ENCODE measurements at regions not wholly inside any gene's neighbourhood (a gene's known extent, or its start where the extent isn't known, plus 50 kb on each side); places are given as distances from the start of the nearest gene placed in this dataset.
"Not testable (repeated sequence)": the region's sequence is repeated elsewhere in the genome, so short reads cannot be mapped to it uniquely, and the experiment has no call there.

DNA sequence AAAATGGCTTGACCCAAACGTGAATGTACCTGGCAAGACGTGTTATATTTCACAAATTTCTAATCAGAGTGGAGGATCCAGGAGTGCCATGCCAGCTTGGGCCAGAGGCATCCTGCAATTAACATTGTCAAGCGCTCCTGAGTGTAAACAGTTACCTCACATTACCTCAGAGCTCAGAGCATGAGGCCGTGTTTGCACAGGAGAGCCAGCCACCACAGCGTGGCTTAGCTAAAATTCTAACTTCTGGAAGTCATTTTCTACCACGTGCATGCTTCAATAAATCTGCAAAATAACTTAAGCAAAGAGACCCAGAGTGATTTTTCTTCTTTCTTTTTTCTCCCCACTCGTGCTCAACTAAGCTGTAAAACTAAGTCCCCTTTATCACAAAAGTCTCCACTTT, 769.0 kb downstream of the KCNJ2 start:
- DNase-seq (ENCODE audit: low read depth), result no peak

GRCh38 chr17:70945386-70945785, 776.1 kb downstream of the KCNJ2 start:
- DNase-seq (ENCODE audit: low read depth), result no peak

DNA sequence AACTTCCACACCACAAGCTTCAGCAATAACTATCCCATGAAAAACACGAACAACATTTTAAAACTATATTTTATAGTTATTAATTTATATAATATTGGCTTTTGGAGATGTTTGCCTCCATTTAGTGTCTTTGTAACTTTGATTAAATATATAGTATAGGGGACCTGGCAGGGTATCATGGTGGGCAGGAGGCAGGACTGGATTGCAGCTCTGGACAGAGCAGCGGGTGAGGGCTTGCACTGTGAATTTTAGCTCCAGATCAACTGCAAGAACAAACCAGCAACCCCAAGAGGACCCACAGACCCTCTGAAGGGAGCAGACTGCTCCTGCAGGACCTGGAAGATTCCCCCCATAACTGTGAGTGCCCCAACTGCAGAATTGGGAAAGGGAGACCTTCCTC, 777.9 kb downstream of the KCNJ2 start:
- no peak for DNase-seq (ENCODE audit: low read depth)

- no peak for DNase-seq (ENCODE audit: low read depth)
Observed at GRCh38 chr17:70947636-70948565, 778.6 kb downstream of the KCNJ2 start.

DNA sequence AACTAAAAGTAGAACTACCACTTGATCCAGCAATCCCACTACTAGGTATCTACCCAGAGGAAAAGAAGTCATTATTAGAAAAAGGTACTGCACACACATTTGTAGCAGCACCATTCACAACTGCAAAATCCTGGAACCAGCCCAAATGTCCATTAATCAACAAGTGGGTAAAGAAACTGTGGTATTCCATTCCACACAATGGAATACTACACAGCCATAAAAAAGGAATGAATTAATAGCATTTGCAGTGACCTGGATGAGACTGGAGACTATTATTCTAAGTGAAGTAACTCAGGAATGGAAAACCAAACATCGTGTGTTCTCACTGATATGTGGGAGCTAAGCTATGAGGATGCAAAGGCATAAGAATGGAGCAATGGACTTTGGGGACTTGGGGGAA, 783.8 kb downstream of the KCNJ2 start:
- not testable (repeated sequence) for DNase-seq (ENCODE audit: low read depth)

DNA sequence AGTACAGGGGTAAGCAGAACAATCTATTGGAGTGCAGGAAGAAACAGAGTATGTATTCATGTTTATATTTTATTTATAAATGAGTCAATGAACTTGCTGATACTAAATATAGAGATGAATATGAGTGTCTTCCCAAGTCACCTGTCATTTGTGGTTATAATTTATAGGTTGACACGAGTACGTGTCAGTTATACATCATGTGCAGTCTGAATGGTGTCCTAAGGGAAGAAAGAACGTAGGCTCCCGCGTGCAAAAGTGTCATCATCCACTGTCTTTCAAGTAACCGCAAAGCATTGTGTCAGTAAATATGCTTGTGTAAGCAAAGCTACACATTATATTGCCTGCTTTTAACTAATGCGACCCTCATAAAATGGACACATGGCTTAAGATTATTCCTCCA, 786.1 kb downstream of the KCNJ2 start:
- no peak for DNase-seq (ENCODE audit: low read depth)

DNA sequence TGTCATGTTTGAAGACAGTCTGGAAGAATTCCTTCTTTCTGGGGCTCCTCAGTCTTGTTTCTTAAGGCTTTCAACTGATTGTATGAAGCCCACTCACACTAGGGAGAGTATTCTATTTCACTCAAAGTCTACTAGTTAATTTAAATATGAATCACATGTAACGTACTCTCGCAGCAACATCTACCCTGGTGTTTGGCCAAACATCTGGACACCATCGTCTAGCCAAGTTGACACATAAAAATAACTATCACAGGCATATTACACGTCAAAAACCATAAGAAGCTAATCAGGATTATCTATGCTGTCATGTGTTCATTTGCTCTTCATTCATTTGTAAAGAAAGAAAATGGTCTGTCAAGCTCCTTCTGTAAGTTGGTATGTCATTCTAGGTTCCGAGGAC, 787.4 kb downstream of the KCNJ2 start:
- no peak for DNase-seq (ENCODE audit: low read depth)

GRCh38 chr17:70961341-70961740, 792.0 kb downstream of the KCNJ2 start:
- no peak for DNase-seq (ENCODE audit: low read depth)

GRCh38 chr17:70968302-70968701, 799.0 kb downstream of the KCNJ2 start:
- DNase-seq (ENCODE audit: low read depth), result no peak

- DNase-seq (ENCODE audit: low read depth), result no peak
Observed at GRCh38 chr17:70969521-70970034, 800.2 kb downstream of the KCNJ2 start.

- no peak for DNase-seq (ENCODE audit: low read depth)
Observed at GRCh38 chr17:70976447-70976846, 807.1 kb downstream of the KCNJ2 start.

DNA sequence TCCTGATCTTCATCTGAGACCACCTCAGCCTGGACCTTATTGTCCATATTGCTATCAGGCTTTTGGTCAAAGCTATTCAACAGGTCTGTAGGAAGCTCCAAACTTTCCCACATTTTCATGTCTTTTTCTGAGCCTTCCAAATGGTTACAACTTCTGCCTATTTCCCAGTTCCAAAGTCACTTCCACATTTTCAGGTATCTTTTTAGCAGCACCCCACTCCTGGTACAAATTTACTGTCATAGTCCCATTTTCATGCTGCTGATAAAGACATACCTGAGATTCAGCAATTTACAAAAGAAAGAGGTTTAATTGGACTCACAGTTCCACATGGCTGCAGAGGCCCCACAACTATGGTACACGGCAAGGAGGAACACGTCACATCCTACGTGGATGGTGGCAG, 815.5 kb downstream of the KCNJ2 start:
- DNase-seq (ENCODE audit: low read depth), result no peak

DNA sequence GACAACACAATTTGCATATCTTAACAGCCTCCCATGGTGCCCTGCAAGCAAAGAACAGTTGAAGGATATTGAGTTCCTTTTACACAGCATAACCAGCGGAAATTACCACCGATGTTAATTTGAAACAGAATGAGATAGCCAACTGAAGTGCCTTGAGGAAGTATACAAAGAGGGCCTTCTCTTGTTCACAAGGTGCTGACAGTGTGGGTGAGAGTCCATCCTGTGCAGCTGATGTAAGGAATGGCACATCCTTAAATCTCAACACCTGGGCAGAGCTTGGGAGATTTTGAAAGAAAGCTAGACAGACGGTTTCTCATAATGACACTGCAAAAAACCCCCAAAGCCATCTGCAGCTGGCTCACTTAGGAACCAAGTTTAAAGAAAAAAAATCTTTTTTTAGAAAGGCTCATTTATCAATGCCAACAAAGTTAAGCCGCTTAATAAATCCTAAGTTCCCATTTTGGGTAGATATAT, 818.6 kb downstream of the KCNJ2 start:
- DNase-seq (ENCODE audit: low read depth), result no peak

- DNase-seq (ENCODE audit: low read depth), result no peak
Observed at GRCh38 chr17:70988622-70989021, 819.3 kb downstream of the KCNJ2 start.

GRCh38 chr17:70989280-70989679, 819.9 kb downstream of the KCNJ2 start:
- DNase-seq (ENCODE audit: low read depth), result no peak

- no peak for DNase-seq (ENCODE audit: low read depth)
Observed at GRCh38 chr17:70994194-70994593, 824.9 kb downstream of the KCNJ2 start.

DNA sequence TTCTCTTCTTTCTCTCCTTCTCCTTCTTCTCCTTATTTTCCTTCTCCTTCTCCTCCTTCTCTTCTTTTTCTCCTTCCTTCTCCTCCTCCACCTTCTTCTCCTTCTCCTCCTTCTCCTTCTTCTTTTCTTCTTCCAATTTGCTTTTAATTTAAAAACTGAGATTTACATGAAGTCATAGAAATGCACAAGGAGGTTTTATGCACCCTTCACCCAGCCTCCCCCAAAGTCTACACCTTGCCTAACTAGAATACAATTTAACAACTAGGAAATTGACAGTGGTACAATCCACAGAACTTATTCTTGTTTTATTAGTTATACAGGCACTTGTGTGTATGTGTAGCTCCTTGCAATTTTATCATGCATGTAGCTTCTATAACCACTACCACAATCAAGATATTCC, 826.7 kb downstream of the KCNJ2 start:
- no peak for DNase-seq (ENCODE audit: low read depth)

DNA sequence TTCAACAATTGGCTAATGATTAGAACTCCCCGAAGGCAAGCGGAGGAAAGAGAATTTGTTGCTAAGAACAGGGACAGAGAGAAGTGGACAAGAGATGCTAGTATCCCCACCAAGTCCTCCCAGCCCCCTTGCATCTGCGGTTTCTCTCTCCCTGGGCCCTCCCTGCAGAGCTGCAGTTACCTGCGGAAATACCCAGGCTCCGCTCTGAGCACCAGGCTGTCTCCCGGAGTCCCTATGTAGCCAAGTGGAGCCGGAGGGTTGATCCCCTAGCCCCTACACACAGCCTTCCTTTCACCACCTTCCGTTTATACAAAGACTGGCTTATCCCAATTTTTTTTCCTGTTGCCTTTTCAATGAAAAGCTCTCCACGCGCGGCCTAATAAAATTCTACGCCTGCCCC, 834.4 kb downstream of the KCNJ2 start:
- DNase-seq (ENCODE audit: low read depth), result no peak

DNA sequence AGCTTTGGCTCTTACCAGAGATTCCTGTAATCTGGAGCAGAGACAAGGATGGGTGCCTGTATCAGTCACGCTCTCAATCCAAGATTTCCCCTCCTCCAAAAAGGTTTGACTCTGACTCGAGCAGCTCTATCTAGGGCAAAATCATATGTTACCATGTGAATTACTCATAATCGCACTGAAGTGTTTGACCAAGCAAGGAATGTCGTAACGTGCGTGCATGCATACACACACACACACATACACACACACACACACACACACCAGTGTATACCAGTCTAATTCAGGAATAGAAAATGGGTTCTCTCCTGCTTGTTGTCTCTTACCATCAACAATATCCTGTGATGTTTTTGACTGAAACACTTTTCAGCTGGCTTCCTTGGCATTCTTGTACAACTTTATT, 835.1 kb downstream of the KCNJ2 start:
- no peak for DNase-seq (ENCODE audit: low read depth)

- no peak for DNase-seq (ENCODE audit: low read depth)
Observed at GRCh38 chr17:71011391-71011790, 842.1 kb downstream of the KCNJ2 start.

DNA sequence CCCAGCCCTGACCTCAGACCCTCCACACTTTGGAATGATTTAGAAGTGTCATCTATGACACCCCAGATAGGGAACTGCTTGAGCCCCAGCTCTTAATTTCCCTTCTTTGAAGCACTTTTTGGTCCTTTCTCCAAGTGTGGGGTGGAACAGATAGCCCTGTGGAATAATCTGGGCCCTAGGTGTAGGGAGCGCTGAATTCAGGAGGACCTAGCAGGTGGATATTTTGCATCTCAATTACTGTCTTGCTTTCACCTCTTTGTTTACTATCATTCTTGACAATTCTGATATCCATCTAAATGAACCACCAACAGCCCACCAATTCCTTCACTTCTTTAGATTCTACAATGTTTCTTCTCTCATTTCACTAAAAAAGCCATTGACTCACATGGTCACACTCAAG, 850.4 kb downstream of the KCNJ2 start:
- DNase-seq (ENCODE audit: low read depth), result no peak

GRCh38 chr17:71022758-71023157, 853.4 kb downstream of the KCNJ2 start:
- DNase-seq (ENCODE audit: low read depth), result no peak

DNA sequence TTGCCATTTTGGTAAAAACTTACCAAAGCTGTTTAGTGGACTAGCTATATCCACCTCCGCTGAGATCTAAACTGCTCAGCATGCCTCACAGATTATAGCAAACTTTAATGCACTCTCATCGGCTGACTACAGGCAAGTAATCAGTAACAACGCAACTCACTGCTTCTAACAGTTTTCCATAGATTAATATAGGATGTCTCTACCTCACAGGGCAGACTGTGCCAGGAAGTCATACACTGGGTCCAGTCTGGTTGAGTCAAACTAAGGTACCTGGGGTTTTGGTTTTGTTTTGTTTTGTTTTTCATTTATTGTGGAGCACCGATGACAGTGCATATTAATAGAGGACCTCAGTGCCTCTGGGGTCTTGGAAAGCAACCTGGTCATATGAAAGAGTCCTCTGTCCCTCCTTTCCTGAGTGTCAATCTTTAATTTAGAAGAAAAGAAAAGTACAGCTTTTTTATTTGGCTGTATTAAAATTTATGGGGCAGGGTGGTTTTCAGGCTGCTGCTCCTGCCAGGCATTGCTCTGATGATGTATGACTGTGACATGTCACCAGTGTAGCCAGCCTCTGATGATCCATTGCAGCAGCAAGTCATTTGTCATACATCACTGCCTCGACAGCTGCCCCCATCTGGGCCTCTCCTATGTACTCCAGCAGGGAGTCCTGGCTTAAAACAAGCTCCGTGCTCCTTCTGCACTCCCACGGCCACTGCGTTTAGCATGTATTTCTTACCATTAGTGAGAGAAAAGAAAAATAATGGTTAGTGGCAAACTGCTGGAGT, 854.1 kb downstream of the KCNJ2 start:
- DNase-seq (ENCODE audit: low read depth), result no peak
